LNCaP clone FGC (cell line): ENCODE measurements at regions not wholly inside any gene's neighbourhood (a gene's known extent, or its start where the extent isn't known, plus 50 kb on each side); places are given as distances from the start of the nearest gene placed in this dataset.

Experiments
- DNase-seq: peaks from one replicate; pipeline ENCODE4 v3.0.0-alpha.2; 2011; ENCODE audit warnings: low read depth
- H3K4me3 ChIP-seq: 2 replicates; pipeline ENCODE4 v1.5.1; 2011; ENCODE audit warnings: mild to moderate bottlenecking, low read depth, low read length, control low read depth
- CTCF ChIP-seq: IDR thresholded peaks from 2 replicates; pipeline ENCODE4 v1.5.1; 2012; ENCODE audit warnings: mild to moderate bottlenecking; ENCODE audit not compliant: control insufficient read depth, insufficient read depth; ENCODE audit errors: extremely low read depth

DNA sequence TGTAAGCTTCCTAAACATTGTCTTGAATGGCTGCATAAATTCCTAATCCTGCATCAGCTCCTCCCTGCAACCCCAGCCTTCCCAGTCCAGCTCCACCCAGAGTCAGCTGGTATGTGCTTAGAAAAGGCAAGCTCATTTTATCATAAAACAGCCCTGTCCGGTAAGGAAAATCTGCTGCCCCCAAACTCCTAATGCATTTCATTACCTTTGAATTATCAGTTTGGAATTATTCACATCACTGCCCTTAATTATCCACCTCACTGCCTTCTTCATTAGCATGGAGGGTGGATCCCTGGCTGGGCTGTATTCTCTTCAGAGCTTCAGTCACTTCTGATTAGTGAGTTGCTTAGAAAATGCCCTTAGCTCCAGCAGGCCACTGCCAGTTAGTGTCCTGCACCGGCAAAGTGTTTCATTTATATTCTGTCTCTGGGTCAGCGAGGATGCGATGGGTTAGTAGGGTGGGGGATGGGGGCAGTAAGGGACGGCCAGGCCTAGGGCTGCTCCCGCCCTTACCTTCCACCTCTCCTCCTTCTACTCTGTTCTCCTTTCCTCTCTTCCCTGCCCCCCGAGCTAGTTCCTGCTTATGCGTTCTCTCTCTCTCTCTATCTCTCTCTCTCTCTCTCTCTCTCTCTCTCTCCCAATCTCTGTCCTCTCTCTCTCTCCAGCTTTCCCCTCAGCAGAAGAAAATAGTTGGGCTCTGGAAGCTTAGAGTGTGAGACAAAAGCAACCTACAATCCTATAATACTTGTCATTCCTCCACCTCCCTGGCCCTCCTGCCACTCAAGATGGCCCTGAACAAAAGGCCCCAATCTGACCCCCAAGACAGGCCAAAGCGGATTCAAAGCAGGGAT, 174.8 kb upstream of the KLF3 start:
- no peak for DNase-seq
- TF ChIP-seq CTCF, result no peak
- H3K4me3 ChIP-seq, result no peak overlapping the region

- DNase-seq, result no peak
- TF ChIP-seq CTCF, result no peak
- H3K4me3 ChIP-seq, result no peak overlapping the region
Measured at GRCh38 chr4:38489924-38490639, 173.9 kb upstream of the KLF3 start.

GRCh38 chr4:38490753-38491446, 173.1 kb upstream of the KLF3 start:
- no peak overlapping the region for H3K4me3 ChIP-seq
- no peak for DNase-seq
- no peak for TF ChIP-seq CTCF

GRCh38 chr4:38491854-38492478, 172.0 kb upstream of the KLF3 start:
- DNase-seq, result no peak
- no peak overlapping the region for H3K4me3 ChIP-seq
- no peak for TF ChIP-seq CTCF

DNA sequence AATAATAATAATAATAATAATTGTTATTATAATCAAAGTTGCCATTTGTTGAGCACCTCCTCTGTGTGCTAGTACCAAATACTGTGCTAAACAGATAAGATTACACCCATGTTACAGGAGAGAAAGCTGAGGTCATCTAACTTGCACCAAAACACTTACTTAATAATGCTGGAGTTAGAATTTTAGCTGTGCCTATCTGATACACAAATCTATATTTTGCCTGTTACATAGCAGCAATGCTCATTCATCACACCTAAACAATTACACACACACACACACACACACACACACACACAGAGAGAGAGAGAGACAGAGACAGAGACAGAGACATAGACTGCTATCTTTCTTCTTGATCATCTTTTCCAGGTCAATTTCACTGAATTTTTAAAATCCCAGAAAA, 170.9 kb upstream of the KLF3 start:
- no peak for DNase-seq
- TF ChIP-seq CTCF, result no peak
- no peak overlapping the region for H3K4me3 ChIP-seq

DNA sequence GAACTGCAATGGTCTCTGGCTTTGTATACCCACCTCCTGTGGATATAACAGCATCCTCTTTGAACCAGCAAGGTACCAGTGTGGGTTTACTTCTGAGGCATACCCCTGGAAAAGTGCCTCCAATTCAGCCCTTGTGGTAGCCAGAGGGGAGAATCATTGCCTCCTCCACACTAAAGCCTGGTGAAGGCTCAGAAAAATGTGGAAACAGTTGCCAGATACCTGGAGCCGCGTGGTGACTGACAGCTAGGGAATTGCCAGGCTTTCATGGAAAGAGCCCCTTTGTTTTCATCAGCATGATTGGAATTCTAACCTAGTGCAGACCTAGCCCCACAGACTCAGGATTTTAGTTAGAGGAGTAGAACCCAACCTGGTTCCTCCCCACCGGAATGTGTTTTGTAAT, 168.6 kb upstream of the KLF3 start:
- DNase-seq, result no peak
- TF ChIP-seq CTCF, result no peak

More for the DNA sequence above, 168.6 kb upstream of the KLF3 start:
- no peak overlapping the region for H3K4me3 ChIP-seq
